ENCODE measurements at regions not wholly inside any gene's neighbourhood (a gene's known extent, or its start where the extent isn't known, plus 50 kb on each side); places are given as distances from the start of the nearest gene placed in this dataset.
"Not testable (repeated sequence)": the region's sequence is repeated elsewhere in the genome, so short reads cannot be mapped to it uniquely, and the experiment has no call there.

DNA sequence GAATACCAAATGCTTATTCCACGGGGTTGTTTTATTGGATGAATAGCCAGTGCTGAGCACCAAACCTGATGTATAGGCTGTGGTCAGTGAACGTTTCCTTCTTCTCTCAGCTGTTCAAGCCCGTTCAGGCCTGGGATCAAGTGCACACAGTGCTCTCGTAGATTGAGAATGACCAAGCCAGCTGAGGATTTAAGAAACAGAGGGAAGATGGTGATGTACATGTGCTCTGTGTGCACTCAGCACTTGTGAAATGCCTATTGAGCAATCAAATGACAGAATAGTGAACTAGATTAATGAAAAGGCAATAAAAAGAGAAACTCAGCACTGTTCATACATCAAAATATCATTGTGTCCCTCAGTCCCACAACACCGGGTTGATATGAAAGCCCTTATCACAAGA, 302.5 kb downstream of the BMPER start:
- no peak for DNase-seq

DNA sequence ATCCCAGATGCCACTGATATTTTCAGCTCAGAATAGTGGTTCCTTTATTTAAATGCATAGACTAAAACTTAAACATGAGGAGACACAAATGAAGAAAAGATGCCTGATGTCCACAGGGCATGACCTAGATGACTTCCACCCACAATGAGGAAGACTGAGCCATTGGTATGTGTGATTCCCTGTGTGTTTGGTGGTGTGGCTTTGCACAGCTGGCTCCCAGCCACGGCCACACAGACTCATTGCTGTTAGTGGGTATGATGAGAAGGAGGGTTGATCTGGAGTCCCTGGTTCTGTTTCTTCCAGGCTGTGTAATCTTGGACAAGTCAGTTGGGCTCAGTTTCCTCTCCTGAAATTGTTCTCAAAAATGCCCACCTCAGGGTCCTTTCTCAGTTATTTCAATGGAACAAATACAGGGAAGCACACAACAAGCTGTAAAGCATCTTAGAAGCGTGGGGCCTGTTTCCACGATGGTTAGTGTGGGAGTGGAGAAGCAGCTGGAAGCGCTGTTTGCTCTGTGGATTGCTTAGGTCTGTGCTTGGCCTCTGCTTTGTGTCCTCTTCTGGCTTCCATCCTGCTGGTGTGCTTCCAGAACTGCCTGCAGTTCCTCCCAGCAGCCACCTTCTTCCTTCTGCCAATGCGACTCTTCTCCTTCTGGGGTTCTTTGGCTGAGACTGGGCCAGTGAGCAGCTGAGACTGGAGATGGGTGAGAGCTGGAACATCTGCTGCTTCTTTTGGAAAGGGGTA, 303.7 kb downstream of the BMPER start:
- no peak for DNase-seq

DNA sequence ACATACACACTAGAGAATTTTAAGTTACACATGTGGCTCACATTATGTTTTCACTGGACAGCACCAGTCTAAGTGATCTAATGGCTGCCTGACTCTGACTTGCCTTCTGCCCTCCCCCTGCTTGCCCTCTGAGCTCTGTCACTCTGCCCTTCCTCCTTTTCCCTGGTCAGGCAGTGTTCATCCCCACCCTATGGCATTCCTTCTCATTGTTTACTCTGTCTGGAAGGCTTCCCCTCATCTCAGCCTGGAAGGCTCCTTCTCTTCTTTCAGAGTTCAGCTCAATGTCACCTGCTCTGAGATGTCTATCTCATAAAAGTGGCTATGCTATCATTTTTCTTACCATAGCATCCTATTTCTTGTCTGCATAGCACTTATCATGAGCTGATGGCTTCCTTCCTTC, 305.7 kb downstream of the BMPER start:
- DNase-seq = no peak

DNA sequence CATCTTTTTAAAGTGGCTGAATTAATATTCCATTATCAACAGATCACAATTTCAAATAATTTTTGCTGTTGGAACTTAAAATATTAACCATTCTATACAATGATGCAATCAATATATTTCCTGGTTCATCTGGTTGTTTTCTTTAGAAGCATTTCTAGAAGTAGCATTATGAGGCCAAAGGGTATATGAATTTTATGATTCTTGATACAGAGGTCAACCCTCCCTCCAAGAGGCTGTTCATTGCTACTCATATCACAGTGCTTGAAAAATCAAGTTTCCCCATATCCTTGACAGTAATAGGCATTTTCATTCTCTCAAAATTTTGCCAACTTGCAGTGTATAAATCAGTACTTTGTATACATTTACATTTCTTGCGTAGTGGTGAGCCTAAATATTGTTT, 312.6 kb downstream of the BMPER start:
- no peak for DNase-seq

DNA sequence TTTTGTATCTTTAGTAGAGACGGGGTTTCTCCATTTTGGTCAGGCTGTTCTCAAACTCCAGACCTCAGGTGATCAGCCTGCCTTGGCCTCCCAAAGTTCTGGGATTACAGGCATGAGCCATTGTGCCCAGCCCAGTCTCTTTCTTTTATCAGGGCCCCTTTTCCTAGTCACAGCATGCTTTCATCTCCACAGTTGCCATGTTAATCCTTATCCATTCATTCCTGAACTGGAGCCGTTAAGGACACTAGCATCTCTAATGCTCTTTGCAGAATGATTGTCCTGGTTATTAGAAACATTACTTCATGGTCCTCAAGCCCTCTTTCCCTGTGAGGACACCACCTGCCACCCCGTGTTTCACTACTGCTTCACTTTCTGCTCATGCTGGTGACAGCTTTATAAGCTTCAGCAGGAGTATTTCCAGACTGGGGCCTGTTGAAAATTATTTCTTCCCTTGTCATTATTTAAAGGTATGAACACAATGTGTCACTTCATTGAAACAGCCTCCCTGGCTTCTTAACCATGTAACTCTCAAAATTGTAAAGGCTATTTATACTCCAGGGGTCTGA, 313.9 kb downstream of the BMPER start:
- DNase-seq = no peak

DNA sequence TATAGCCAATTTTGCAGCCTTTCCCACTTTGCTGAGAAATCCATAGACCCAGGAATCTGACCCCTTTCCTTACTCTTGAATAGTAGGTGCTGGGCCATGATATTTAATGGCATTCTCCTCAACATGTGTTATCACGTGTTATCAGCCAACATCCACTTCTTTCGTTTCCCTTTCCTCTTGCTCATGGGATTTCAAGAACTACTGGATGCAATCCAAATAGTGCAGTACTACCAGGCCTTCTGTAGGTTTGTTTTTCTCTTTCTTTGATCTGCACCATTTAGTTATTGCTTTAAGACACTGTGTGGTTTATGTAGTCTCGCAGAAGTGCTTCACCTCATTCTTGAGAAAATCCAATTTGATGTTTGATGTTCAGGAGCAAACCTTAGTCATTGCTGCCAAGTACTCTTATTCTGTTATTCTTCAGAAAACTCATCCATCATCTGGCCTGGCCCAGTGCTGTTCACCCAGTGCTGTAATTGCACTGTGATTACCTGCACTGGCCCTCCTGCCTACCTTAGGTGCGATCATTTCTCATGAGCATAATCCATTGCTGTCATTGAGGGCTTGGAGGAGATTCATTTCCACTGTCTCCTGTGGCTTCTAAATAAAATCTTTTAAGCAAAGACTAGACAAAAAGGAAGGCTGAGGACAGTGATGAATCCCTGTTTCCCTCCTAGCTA, 315.3 kb downstream of the BMPER start:
- no peak for DNase-seq

DNA sequence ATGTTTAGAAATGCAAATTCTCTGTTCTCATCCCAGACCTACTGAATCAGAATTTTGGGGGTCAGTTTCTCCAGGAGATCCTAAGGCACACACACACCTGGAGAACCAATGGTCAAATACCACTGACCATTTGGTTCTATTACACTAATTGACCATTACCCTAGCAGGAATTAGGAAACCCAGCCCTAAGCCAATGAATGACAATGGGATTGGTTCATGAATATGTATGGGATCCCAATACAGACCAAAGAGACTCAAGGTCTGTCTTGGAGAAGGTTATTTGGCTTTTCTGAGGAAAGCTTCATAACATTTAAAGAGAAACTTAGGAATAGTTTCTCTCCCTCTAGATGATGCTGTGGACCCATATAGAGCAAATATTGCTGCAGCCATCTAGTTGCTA, 317.0 kb downstream of the BMPER start:
- no peak for DNase-seq

DNA sequence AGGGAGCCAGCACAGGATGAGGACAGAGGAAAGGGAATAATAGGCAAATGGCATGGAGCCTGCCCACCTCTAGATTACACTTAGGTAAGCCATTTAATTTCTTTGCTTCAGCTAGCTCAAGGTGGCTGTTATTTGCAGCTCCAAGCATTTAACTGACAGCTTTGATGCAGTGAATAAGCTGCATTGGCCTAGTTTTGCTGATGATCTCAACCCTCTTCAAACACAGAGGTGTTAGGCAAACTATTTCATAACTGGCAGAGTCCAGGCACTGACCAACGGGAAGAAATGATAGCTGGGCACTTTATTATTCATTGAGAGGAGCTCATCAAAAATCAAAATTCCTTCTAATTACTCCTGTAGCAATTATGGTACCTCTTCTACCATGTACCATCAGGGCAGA, 317.4 kb downstream of the BMPER start:
- DNase-seq = no peak

DNA sequence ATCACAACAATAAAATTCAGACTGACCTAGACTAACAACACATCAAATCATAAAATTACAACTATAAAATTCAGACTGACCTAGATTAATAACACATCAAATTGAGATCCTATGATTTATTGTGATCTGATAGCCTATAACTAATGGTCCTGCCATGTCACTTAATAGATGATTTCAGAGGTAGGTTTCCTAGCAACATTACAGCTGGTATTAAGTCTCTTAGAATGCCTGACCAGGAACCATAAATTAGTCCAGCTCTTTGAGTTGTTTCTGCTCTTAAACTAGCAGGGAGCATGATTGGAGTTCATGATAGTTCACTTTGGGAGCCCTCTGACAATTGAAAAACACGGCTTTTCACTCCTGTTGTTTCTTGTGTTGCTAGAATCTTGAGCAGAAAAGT, 318.9 kb downstream of the BMPER start:
- DNase-seq = no peak

DNA sequence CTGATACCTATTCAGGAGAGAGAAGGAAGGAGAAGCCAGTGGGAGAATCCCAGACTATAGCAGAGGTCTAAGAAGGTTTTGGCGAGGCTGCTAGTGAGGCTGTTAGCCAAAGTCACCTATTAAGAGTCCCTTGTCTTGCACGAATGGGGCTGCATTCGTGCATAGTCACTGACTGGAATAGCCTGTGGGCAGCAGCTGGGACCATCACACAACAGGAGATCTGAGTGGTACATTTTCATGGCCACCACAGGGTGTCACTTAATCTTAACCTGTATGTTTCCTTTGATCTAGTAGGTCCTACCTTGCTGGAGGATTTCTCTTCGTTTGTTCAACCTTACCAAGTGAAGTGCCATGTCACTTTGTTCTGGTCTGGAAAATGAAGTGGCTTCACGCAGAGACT, 319.9 kb downstream of the BMPER start:
- DNase-seq = no peak

DNA sequence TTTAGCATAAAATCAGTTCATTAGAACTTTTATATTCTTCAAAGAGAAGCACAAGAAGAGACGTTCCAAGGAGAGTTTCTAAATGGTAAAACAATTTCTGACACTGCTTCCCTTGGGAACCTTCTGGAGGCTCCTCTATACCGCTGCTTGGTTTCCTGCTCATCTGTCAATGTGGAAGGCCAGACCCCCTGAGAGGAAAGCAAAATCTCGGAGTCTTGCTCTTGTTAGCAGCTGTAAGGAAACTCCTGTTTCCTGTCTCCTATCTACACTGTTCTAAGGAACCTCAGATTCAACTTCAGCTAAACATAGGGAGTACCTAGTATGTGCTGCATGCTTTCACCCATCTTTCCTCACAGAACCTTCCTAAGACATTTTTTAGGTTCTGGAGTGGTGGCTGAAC, 322.2 kb downstream of the BMPER start:
- DNase-seq = no peak

DNA sequence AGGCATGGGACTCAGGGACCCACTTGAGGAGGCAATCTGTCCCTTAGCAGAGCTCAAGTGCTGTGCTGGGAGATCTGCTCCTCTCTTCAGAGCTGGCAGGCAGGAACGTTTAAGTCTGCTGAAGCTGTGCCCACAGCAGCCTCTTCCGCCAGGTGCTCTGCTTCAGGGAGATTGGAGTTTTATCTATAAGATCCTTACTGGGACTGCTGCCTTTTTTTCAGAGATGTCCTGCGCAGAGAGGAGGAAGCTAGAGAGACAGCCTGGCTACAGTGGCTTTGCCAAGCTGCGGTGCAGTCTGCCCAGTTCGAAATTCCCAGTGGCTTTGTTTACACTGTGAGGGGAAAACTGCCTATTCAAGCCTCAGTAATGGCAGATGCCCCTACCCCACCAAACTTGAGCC, 329.8 kb downstream of the BMPER start:
- DNase-seq = not testable (repeated sequence)

DNA sequence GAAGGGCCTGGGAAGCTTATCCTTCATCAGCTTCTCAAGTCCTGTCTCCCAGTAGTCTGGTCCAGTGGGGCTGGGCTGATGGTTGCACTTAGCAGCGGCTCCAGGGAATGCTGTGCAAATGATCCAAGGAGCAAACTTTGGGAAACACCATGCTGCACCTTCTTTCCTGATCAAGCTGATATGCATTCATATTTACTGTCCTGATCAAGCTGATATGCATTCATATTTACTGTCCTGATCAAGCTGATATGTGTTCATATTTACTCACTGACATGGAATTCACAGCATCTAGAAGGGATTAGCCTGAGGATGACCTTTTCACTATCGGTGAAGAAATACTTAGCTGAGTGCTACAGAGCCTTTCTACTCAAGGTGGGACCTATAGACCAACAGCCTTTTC, 330.7 kb downstream of the BMPER start:
- DNase-seq = no peak

DNA sequence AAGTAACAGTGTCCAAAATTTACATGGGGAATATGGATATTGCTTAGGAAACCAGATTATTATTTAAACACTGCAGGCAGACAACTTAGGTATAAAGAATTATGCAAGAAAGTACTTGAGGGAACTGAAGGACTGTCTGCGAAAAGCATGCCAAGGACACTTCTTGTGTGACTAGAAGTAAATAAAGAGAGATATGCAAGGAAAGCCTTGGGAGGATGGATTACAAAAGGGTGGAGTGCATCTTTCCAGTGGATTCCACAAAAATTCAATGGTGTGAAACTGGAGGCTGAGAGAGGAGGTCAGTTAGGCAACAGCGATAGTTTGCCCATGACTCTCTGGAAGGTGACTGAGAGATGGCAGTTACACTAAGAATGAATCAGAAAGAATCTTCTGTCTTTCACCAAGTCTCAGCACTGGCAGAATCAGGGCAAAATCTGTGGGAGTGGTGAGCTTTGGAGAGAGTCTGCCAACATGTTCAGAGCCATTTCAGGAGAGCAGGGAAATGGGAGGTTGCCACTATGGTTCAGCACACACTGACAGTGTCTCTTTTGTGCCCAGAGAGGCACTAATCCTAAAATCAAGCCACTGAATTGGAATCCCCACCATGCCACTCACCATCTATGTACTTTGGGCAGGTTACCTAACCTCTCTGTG, 331.6 kb downstream of the BMPER start:
- no peak for DNase-seq

DNA sequence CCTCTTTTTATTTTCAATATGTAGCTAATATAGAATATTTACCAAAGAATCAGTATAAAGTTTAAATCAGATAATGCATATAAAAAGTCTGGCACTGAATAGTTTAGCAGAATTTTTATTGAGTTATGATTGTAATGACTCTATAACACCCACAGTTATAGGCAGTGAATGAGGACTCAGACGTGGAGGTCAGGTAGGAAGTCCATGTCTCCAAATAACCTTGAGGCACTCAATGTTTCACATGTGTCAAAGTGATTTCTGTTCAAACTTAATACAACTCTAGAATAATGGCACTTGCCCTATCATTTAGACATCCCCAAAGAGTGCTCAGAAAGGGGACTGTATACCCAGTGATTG, 332.1 kb downstream of the BMPER start:
- DNase-seq = no peak

DNA sequence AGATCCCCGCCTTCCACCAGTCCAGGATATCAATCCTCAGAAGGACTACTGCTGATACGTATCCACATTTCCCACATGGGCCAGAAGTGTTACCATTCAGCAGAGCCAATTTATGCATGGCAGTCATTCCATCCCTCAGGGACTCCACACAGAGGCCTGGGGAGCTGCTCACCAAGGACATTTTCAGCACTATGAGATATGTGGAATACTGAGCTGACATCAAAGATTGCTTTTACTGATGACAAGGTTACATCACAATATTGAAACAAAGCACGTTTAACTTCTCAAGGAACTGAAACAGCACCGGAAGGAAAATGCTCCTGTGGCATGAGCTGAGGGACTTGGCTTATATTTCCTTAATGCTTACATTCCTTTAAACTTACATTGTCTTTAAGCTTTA, 335.1 kb downstream of the BMPER start:
- DNase-seq = no peak

DNA sequence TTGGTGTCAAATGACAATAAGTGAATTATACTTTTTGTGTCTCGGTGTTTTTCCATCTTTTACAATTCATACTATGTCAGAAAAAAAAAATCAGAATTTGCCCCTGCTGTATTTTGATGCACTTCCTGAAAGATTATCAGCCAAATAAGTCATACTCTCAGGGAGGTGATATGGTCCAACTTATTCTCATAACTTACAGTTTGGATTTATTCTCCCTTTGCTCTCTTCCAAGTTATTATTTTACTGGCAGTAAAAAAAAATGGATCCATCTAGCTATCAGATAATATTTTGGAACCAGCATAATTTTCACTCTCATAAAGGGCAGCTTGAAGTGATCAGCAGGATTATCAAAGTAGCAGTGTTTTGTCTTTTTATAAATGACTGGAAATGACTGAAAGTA, 337.1 kb downstream of the BMPER start:
- no peak for DNase-seq

DNA sequence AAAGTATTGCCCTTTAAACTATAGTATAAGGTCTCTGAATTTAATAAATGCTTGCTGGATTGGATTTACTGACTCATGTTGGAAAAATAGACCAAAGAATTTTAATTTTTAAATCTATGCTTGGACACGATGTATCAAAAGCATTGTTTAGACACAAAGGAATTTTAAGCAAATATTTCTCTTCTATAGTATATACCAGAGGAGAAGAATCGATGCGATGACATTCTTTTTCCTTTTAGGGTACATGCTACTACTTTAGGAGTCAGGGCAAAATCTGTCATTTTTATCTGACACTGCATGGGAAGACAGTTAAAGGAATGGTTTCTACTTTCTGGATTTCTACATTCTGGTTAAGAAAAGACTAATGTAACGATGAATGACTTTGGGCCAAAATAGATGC, 339.9 kb downstream of the BMPER start:
- DNase-seq = no peak

DNA sequence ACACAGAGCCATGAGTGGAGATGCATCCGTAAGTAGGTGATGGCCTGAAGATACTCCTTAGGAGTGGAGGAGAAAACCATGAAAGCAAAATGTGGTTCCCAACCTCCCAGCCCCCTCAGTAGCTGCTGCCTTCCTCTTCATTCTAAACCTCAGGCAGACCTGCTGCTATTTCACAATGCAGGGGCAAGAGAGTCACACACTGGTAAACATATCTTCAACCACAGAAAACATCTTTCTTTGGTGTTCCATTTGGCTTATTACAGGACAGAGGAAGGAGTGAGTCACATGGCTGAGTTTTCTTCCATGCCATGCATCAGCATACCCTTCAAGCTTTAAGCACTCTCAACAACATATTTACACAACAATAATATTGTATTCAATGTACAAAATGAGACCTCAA, 342.1 kb downstream of the BMPER start:
- DNase-seq = no peak

DNA sequence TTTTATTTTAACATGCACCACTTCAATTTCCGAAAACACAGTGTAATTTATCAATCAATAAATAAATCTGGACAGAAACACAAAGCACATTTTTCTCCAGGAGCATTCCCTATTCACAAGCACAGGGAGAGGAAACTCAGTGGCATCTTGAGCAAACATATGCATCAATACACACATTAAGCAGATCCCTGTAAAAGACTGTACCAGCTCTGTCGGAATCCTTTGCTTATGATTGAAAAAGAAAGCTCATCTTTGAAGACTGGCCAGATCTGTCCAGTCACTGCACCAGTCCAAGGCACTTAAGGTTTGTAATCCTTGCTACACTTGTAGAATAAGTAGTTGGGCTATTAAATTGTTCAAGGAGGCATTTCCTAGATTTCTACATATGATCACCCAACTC, 343.9 kb downstream of the BMPER start:
- no peak for DNase-seq

DNA sequence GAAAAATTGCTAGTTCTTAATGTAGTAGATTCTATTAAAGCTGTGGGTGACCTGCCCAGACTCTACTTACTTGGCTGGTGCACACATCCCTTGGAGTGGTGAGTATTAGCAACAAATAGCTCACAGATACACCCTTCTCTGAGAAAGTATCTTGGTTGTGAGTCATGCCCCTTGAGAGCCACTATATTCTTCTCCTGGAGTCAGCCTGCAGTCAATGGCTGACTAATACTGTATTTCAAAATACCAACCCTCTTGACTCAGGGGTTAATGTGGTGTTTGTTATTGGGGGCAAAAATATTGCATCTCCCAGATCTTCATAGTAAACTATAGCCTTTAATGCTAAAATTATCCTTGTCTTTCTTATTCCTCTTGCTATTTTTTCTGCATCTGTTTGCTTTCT, 354.9 kb downstream of the BMPER start:
- DNase-seq = no peak

DNA sequence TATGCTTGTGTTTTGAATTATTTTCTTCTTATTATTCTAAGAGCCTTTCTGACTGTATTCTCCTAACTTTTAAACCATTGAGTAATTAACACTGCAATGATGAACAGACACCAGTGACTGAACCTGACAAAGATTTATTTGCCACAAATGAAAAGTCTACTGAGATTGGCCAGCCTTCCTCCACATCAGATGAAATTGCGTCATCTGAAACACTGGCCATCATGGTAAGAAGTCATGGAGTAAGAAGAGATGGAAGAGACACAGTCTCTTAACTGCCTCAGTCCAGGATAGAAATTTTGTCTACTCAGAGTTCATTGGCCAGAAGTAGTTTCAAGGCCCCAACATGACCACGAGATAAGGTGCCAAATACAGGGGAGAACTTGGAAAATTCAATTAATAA, 357.8 kb downstream of the BMPER start:
- no peak for DNase-seq

DNA sequence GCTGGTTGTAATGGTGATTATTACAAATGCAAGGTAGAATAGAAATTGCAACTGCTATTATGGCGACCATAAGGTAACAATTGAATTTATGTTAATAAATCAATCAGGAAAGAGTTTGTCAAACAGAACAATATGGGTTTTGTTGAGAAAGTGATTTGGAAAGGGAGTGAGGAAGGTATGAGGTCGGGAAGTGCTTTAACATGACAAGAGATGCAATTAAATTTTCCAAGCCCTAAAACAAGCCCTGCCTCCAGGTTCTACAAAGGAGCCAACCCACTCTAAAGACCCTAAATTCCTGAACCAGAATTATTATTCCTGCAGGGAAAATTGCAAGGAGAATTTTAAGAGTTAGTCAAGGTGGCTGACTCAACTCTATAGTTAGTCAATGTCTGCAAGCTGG, 363.7 kb downstream of the BMPER start:
- no peak for DNase-seq

DNA sequence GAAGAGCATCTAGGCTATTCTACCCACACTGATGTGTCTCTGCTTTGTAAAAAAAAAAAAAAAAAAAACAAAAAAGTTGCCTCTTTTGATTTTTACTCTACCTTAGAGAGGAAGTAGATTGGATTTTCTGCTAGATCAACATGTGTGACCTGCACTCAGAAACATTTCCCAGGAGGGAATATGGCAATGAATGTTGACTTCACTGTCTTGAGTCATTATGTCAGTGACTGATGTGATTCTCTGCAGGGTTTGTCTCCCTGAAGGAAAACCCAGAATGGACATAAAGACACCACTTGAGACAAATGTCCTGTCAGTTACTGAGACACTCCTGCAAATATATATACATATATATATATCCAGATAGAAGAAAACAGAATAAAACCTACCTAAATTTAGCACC, 370.3 kb downstream of the BMPER start:
- DNase-seq = no peak
